ENCODE measurements at regions not wholly inside any gene's neighbourhood (a gene's known extent, or its start where the extent isn't known, plus 50 kb on each side); places are given as distances from the start of the nearest gene placed in this dataset.

DNA sequence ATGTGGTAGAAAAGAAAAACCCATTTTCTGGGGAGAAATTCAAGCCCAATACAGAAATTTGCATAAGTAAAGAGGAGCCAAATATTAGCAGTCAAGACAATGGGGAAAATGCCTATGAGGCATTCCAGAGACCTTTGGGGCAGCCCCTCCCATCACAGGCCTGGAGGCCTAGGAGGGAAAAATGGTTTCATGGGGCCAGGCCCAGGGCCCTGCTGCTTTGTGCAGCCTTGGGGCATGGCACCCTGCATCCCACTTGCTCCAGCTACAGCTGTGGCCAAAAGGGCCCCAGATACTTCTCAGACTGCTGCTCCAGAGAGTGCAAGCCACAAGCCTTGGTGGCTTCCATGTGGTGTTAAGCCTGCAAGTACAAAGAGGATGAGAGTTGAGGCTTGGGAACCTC is 51.3 kb upstream of the CYP1B1 start:
- intact Hi-C loops (cut with micrococcal nuclease), result no loop called here
- ATAC-seq, result no peak

DNA sequence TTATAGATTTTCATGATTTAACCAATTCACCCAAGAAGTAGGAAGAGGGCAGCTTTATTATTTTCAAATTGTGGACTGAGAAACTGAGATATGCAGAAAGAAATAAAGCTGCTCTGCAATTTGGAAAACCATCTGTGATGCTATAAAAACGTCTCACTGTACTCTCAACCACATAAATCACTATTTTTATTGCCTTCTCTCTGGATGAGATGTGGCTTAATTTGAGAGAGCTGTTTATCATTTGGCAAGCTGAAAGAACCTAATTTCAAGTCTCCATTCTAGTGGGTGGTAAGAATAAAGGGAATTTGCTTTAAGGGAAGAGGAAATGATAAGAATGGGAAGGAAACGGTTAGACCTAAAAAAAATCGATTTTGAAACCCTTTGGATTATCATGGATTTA is 49.9 kb upstream of the CYP1B1 start:
- no peak for ATAC-seq
- no peak for DNase-seq
- intact Hi-C loops (cut with micrococcal nuclease), result no loop called here

More for the DNA sequence above, 51.3 kb upstream of the CYP1B1 start:
- DNase-seq, result no peak
